GM12878 (cell line): ENCODE measurements at regions not wholly inside any gene's neighbourhood (a gene's known extent, or its start where the extent isn't known, plus 50 kb on each side); places are given as distances from the start of the nearest gene placed in this dataset.
A peak's percentile ranks its signal among the peaks of the same experiment; 100 is the strongest.

ENCODE experiments used
- ASH2L ChIP-seq: fragments of 300-600, 200-600 bp; sonication (generic); IDR thresholded peaks from 2 replicates; pipeline ENCODE4 v1.6.1; 2017; ENCODE audit warnings: low read depth, mild to moderate bottlenecking, borderline replicate concordance
- E2F8 ChIP-seq: fragments of 450-650 bp; IDR thresholded peaks from 2 replicates; pipeline ENCODE4 v1.6.1; 2018; ENCODE audit warnings: mild to moderate bottlenecking, low read depth, moderate library complexity; ENCODE audit not compliant: partially characterized antibody
- EED ChIP-seq: sonication (generic); IDR thresholded peaks from 2 replicates; pipeline ENCODE4 v1.6.1; 2016; ENCODE audit warnings: antibody characterized with exemption, low read depth
- ELK1 ChIP-seq: IDR thresholded peaks from 2 replicates; pipeline ENCODE4 v1.6.1; 2012; ENCODE audit warnings: low read depth, low read length, improper control_type of control experiment
- GATAD2B ChIP-seq: fragments of 450-650 bp; conservative IDR thresholded peaks from 2 replicates; pipeline ENCODE4 v1.6.1; 2017; ENCODE audit warnings: low read depth, mild to moderate bottlenecking, moderate library complexity
- PAX8 ChIP-seq: fragments of 450-650 bp; IDR thresholded peaks from 2 replicates; pipeline ENCODE4 v1.6.1; 2017; ENCODE audit warnings: mild to moderate bottlenecking, moderate library complexity
- POLR2A ChIP-seq: IDR thresholded peaks from 2 replicates; pipeline ENCODE4 v1.6.1; 2011; ENCODE audit warnings: low read depth, mild to moderate bottlenecking, low read length
- POLR2AphosphoS2 ChIP-seq: IDR thresholded peaks from 2 replicates; pipeline ENCODE4 v1.6.1; 2011; ENCODE audit warnings: low read depth, mild to moderate bottlenecking, low read length, improper control_type of control experiment, moderate library complexity
- RCOR1 ChIP-seq: conservative IDR thresholded peaks from 2 replicates; pipeline ENCODE4 v1.6.1; 2012; ENCODE audit warnings: low read depth, low read length, improper control_type of control experiment
- RELA ChIP-seq: fragments of 450-650 bp; IDR thresholded peaks from 2 replicates; pipeline ENCODE4 v1.8.0; 2014; ENCODE audit warnings: borderline replicate concordance; ENCODE audit not compliant: partially characterized antibody
- SKIL ChIP-seq: fragments of 450-650 bp; IDR thresholded peaks from 2 replicates; pipeline ENCODE4 v1.6.1; 2017; ENCODE audit warnings: mild to moderate bottlenecking, low read depth, inconsistent platforms; ENCODE audit not compliant: poor library complexity, severe bottlenecking
- TARDBP ChIP-seq: IDR thresholded peaks from 2 replicates; pipeline ENCODE4 v1.6.1; 2016; ENCODE audit warnings: borderline replicate concordance
- TCF7 ChIP-seq: IDR thresholded peaks from 2 replicates; pipeline ENCODE4 v1.6.1; 2014; ENCODE audit warnings: antibody characterized with exemption, borderline replicate concordance
- ZNF384 ChIP-seq: IDR thresholded peaks from 2 replicates; pipeline ENCODE4 v1.6.1; 2012; ENCODE audit warnings: low read depth, mild to moderate bottlenecking, low read length, improper control_type of control experiment, borderline replicate concordance
- TF ChIP-seq, protein P1 (sequence below): fragments of 450-650 bp; IDR thresholded peaks from 2 replicates; pipeline ENCODE4 v1.6.1; 2016; ENCODE audit warnings: mild to moderate bottlenecking
- TF ChIP-seq, protein P2 (sequence below): IDR thresholded peaks from 2 replicates; pipeline ENCODE4 v1.6.1; 2012; ENCODE audit warnings: mild to moderate bottlenecking, low read depth, low read length
- TF ChIP-seq, protein P3 (sequence below), 3 experiments: IDR thresholded peaks in 2 of 3; conservative IDR thresholded peaks in 1 of 3; 2 replicates each; pipeline ENCODE4 v1.5.1; 2011; ENCODE audit warnings: low read depth in 3 of 3, low read length in 3 of 3, mild to moderate bottlenecking in 3 of 3, control low read depth in 2 of 3, moderate library complexity in 2 of 3, inconsistent platforms in 1 of 3, mixed read lengths in 1 of 3; ENCODE audit not compliant: control insufficient read depth in 2 of 3, insufficient read depth in 1 of 3; ENCODE audit errors: extremely low read depth in 1 of 3

- TF ChIP-seq, protein P1, sequence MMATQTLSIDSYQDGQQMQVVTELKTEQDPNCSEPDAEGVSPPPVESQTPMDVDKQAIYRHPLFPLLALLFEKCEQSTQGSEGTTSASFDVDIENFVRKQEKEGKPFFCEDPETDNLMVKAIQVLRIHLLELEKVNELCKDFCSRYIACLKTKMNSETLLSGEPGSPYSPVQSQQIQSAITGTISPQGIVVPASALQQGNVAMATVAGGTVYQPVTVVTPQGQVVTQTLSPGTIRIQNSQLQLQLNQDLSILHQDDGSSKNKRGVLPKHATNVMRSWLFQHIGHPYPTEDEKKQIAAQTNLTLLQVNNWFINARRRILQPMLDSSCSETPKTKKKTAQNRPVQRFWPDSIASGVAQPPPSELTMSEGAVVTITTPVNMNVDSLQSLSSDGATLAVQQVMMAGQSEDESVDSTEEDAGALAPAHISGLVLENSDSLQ = no peak
- TF ChIP-seq ELK1 (no peak), RCOR1 (no peak), POLR2A (no peak), EED (no peak), ZNF384 (no peak), RELA (no peak), SKIL (no peak), PAX8 (no peak), ASH2L (no peak), GATAD2B (peak; percentile 46; the same call in 1 of the 2 replicates), TARDBP (no peak), POLR2AphosphoS2 (no peak), E2F8 (no peak), TCF7 (no peak)
- TF ChIP-seq, protein P2, sequence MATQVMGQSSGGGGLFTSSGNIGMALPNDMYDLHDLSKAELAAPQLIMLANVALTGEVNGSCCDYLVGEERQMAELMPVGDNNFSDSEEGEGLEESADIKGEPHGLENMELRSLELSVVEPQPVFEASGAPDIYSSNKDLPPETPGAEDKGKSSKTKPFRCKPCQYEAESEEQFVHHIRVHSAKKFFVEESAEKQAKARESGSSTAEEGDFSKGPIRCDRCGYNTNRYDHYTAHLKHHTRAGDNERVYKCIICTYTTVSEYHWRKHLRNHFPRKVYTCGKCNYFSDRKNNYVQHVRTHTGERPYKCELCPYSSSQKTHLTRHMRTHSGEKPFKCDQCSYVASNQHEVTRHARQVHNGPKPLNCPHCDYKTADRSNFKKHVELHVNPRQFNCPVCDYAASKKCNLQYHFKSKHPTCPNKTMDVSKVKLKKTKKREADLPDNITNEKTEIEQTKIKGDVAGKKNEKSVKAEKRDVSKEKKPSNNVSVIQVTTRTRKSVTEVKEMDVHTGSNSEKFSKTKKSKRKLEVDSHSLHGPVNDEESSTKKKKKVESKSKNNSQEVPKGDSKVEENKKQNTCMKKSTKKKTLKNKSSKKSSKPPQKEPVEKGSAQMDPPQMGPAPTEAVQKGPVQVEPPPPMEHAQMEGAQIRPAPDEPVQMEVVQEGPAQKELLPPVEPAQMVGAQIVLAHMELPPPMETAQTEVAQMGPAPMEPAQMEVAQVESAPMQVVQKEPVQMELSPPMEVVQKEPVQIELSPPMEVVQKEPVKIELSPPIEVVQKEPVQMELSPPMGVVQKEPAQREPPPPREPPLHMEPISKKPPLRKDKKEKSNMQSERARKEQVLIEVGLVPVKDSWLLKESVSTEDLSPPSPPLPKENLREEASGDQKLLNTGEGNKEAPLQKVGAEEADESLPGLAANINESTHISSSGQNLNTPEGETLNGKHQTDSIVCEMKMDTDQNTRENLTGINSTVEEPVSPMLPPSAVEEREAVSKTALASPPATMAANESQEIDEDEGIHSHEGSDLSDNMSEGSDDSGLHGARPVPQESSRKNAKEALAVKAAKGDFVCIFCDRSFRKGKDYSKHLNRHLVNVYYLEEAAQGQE = no peak
- TF ChIP-seq, protein P3, sequence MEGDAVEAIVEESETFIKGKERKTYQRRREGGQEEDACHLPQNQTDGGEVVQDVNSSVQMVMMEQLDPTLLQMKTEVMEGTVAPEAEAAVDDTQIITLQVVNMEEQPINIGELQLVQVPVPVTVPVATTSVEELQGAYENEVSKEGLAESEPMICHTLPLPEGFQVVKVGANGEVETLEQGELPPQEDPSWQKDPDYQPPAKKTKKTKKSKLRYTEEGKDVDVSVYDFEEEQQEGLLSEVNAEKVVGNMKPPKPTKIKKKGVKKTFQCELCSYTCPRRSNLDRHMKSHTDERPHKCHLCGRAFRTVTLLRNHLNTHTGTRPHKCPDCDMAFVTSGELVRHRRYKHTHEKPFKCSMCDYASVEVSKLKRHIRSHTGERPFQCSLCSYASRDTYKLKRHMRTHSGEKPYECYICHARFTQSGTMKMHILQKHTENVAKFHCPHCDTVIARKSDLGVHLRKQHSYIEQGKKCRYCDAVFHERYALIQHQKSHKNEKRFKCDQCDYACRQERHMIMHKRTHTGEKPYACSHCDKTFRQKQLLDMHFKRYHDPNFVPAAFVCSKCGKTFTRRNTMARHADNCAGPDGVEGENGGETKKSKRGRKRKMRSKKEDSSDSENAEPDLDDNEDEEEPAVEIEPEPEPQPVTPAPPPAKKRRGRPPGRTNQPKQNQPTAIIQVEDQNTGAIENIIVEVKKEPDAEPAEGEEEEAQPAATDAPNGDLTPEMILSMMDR (IDR thresholded peaks at IDR 0.05 in 2 of 3, conservative IDR thresholded peaks at IDR 0.05 in 1 of 3; ENCODE audit: control insufficient read depth in 2 of 3, extremely low read depth in 1 of 3, insufficient read depth in 1 of 3, low read depth in 3 of 3, low read length in 3 of 3) = no peak
These were observed 599.2 kb downstream of the SOX6 start (continued) for GRCh38 chr11:15757048-15757698.
